Esophagus squamous epithelium (tissue), 5 donors: ENCODE measurements at regions not wholly inside any gene's neighbourhood (a gene's known extent, or its start where the extent isn't known, plus 50 kb on each side); places are given as distances from the start of the nearest gene placed in this dataset.

Experiments used
- DNase-seq: peaks from one replicate; lab custom pipeline; 2025; lab: John Stamatoyannopoulos, UW
- H3K27ac ChIP-seq, 4 donors: fragments of 200-600 bp; sonication (generic); one replicate each; pipeline ENCODE4 v1.5.1; 2016 to 2019; ENCODE audit warnings: mild to moderate bottlenecking in 1 of 4
- H3K27me3 ChIP-seq, 4 donors: fragments of 200-600 bp; sonication (generic); 1 replicate in 3 of 4; 2 replicates in 1 of 4; pipeline versions ENCODE4 v1.5.1 to v1.6.0; 2017 to 2021; ENCODE audit warnings: antibody characterized with exemption in 1 of 4
- H3K36me3 ChIP-seq, 3 donors: fragments of 200-600 bp; sonication (generic); one replicate each; pipeline ENCODE4 v1.5.1; 2016 to 2019
- H3K4me1 ChIP-seq, 3 donors: fragments of 200-600 bp; sonication (generic); one replicate each; pipeline ENCODE4 v1.5.1; 2017 to 2019
- H3K4me3 ChIP-seq, 4 donors: fragments of 200-600 bp; sonication (generic); 1 replicate in 3 of 4; 2 replicates in 1 of 4; pipeline ENCODE4 v1.5.1; 2016 to 2019; ENCODE audit warnings: mild to moderate bottlenecking in 2 of 4, moderate library complexity in 1 of 4
- H3K9me3 ChIP-seq, 3 donors: fragments of 200-600 bp; sonication (generic); one replicate each; pipeline ENCODE4 v1.5.1; 2016 to 2019
- CTCF ChIP-seq, 6 experiments: fragments of 450-650 bp in 4 of 6; fragments of 200-600 bp in 2 of 6; sonication (generic) in 2 of 6; IDR thresholded peaks; one replicate each; pipeline ENCODE4 v1.5.1; 2016 to 2019; ENCODE audit warnings: antibody characterized with exemption in 6 of 6, mild to moderate bottlenecking in 4 of 6, moderate library complexity in 4 of 6
- POLR2A ChIP-seq, 4 donors: fragments of 450-650 bp; IDR thresholded peaks; one replicate each; pipeline ENCODE4 v1.6.1; 2017; ENCODE audit warnings: antibody characterized with exemption in 4 of 4, mild to moderate bottlenecking in 4 of 4, moderate library complexity in 3 of 4
- WGBS, 2 donors: methylation state at CpG; one replicate each; pipeline ENCODE4 v1.1.5; 2018; 5-methylcytosine and 5-hydroxymethylcytosine counted together
- intact Hi-C: fragments of 100-400 bp; cut with DNase I; formaldehyde crosslinking; loops from one replicate; pipeline ENCODE4 v1.15.0; 2022
- donor health status: DM: yes; HTN: yes; CAD: no.

GRCh38 chr11:91906871-91907624 lies 317.6 kb upstream of the FAT3 start:
- TF ChIP-seq CTCF (IDR thresholded peaks at IDR 0.05): no peak
- no peak for TF ChIP-seq POLR2A (IDR thresholded peaks at IDR 0.05)
- no peak for DNase-seq
- Histone ChIP-seq H3K9me3 (no peaks in the 10 kb centered on the region), H3K27ac (no peak overlapping the region), H3K36me3 (no peaks in the 10 kb centered on the region), H3K4me1 (no peaks in the 10 kb centered on the region), H3K4me3 (no peak overlapping the region), H3K27me3 (no peaks in the 10 kb centered on the region)
- 57 to 60% methylated on average over 9 of the region's 9 CpGs for WGBS, 2 donors
- intact Hi-C loops: no loop called here

GRCh38 chr11:91904792-91905785 lies 319.5 kb upstream of the FAT3 start:
- no peaks in the 10 kb centered on the region for H3K4me1 ChIP-seq
- no peaks in the 10 kb centered on the region for H3K27me3 ChIP-seq
- no peak for DNase-seq
- H3K27ac ChIP-seq: no peak overlapping the region
- no peak overlapping the region for H3K4me3 ChIP-seq
- H3K9me3 ChIP-seq: no peaks in the 10 kb centered on the region
- 63 to 68% methylated on average over 7 of the region's 7 CpGs for WGBS, 2 donors
- H3K36me3 ChIP-seq: no peaks in the 10 kb centered on the region
- no peak for TF ChIP-seq CTCF (IDR thresholded peaks at IDR 0.05)
- no peak for TF ChIP-seq POLR2A (IDR thresholded peaks at IDR 0.05)
- intact Hi-C loops: no loop called here

GRCh38 chr11:91902312-91902711 lies 322.3 kb upstream of the FAT3 start:
- H3K4me1 ChIP-seq: no peaks in the 10 kb centered on the region
- 36 to 58% methylated on average over 1 of the region's 1 CpG for WGBS, 2 donors
- H3K4me3 ChIP-seq: no peak overlapping the region
- H3K27me3 ChIP-seq: no peaks in the 10 kb centered on the region
- no peak for DNase-seq
- intact Hi-C loops: no loop called here
- no peak overlapping the region for H3K27ac ChIP-seq
- TF ChIP-seq POLR2A (IDR thresholded peaks at IDR 0.05) (no peak), CTCF (IDR thresholded peaks at IDR 0.05) (no peak)
- no peaks in the 10 kb centered on the region for H3K36me3 ChIP-seq
- H3K9me3 ChIP-seq: no peaks in the 10 kb centered on the region

- Histone ChIP-seq H3K27me3 (no peaks in the 10 kb centered on the region), H3K9me3 (no peaks in the 10 kb centered on the region), H3K36me3 (no peaks in the 10 kb centered on the region), H3K4me1 (no peaks in the 10 kb centered on the region), H3K27ac (no peak overlapping the region), H3K4me3 (no peak overlapping the region)
- TF ChIP-seq POLR2A (IDR thresholded peaks at IDR 0.05) (no peak), CTCF (IDR thresholded peaks at IDR 0.05) (no peak)
- no peak for DNase-seq
- 13 to 85% methylated on average over 1 of the region's 1 CpG for WGBS, 2 donors
- intact Hi-C loops: no loop called here
Measured at GRCh38 chr11:91880660-91881059, 344.0 kb upstream of the FAT3 start.

GRCh38 chr11:91876746-91877145 lies 347.9 kb upstream of the FAT3 start:
- TF ChIP-seq POLR2A (IDR thresholded peaks at IDR 0.05) (no peak), CTCF (IDR thresholded peaks at IDR 0.05) (no peak)
- Histone ChIP-seq H3K4me1 (no peaks in the 10 kb centered on the region), H3K36me3 (no peaks in the 10 kb centered on the region), H3K27ac (no peak overlapping the region), H3K4me3 (no peak overlapping the region), H3K9me3 (no peaks in the 10 kb centered on the region), H3K27me3 (no peaks in the 10 kb centered on the region)
- 53 to 66% methylated on average over 2 of the region's 2 CpGs for WGBS, 2 donors
- DNase-seq: no peak
- intact Hi-C loops: no loop called here
